Liver (tissue), 8 donors: ENCODE measurements at regions not wholly inside any gene's neighbourhood (a gene's known extent, or its start where the extent isn't known, plus 50 kb on each side); places are given as distances from the start of the nearest gene placed in this dataset.

Experiments used
- DNase-seq: peaks from one replicate; pipeline ENCODE4 v3.0.0-alpha.2; 2017; ENCODE audit warnings: low spot score
- H3K27ac ChIP-seq, 2 donors: one replicate each; pipeline ENCODE4 v1.7.0; 2013; ENCODE audit warnings: inconsistent platforms in 2 of 2, low read length in 2 of 2, control low read depth in 1 of 2, low read depth in 1 of 2, mild to moderate bottlenecking in 1 of 2
- H3K27me3 ChIP-seq, 4 donors: one replicate each; pipeline versions ENCODE4 v1.6.1 to v1.7.0; 2013; ENCODE audit warnings: low read length in 3 of 4, inconsistent platforms in 1 of 4, mild to moderate bottlenecking in 1 of 4, moderate library complexity in 1 of 4; ENCODE audit not compliant: control insufficient read depth in 4 of 4, insufficient read depth in 4 of 4
- H3K36me3 ChIP-seq, 4 donors: one replicate each; pipeline versions ENCODE4 v1.6.1 to v1.7.0; 2013; ENCODE audit warnings: low read length in 3 of 4, mild to moderate bottlenecking in 3 of 4, low read depth in 1 of 4, moderate library complexity in 1 of 4; ENCODE audit not compliant: control insufficient read depth in 4 of 4, insufficient read depth in 3 of 4
- H3K4me1 ChIP-seq, 4 donors: one replicate each; pipeline versions ENCODE4 v1.6.1 to v1.7.0; 2013; ENCODE audit warnings: low read length in 3 of 4, mild to moderate bottlenecking in 3 of 4, moderate library complexity in 1 of 4; ENCODE audit not compliant: control insufficient read depth in 4 of 4, insufficient read depth in 4 of 4
- H3K4me3 ChIP-seq, 3 donors: one replicate each; pipeline versions ENCODE4 v1.6.1 to v1.7.0; 2013; ENCODE audit warnings: low read length in 3 of 3, control low read depth in 1 of 3, low read depth in 1 of 3, mild to moderate bottlenecking in 1 of 3
- H3K9ac ChIP-seq, 2 donors: one replicate each; pipeline ENCODE4 v1.7.0; 2013; ENCODE audit warnings: low read length in 2 of 2, mild to moderate bottlenecking in 2 of 2, moderate library complexity in 2 of 2, control low read depth in 1 of 2, low read depth in 1 of 2
- H3K9me3 ChIP-seq, 4 donors: one replicate each; pipeline versions ENCODE4 v1.6.1 to v1.7.0; 2013; ENCODE audit warnings: low read length in 3 of 4; ENCODE audit not compliant: control insufficient read depth in 4 of 4
- ATF3 ChIP-seq: IDR thresholded peaks from 2 replicates; pipeline ENCODE4 v1.6.1; 2016; ENCODE audit warnings: antibody characterized with exemption
- CTCF ChIP-seq: fragments of 150-350 bp; IDR thresholded peaks from 2 replicates; pipeline ENCODE4 v1.5.1; 2017; ENCODE audit warnings: improper control_type of control experiment, low read depth, low read length; ENCODE audit not compliant: missing input control
- EGR1 ChIP-seq, 2 donors: IDR thresholded peaks; 2 replicates each; pipeline ENCODE4 v1.6.1; 2016 to 2018; ENCODE audit warnings: antibody characterized with exemption in 2 of 2, low read depth in 2 of 2
- FOXA1 ChIP-seq: IDR thresholded peaks from 2 replicates; pipeline ENCODE4 v1.6.1; 2016; ENCODE audit warnings: antibody characterized with exemption
- FOXA2 ChIP-seq: IDR thresholded peaks from 2 replicates; pipeline ENCODE4 v1.6.1; 2016; ENCODE audit warnings: antibody characterized with exemption
- GABPA ChIP-seq, 2 donors: IDR thresholded peaks in 1 of 2; conservative IDR thresholded peaks in 1 of 2; 2 replicates each; pipeline ENCODE4 v1.6.1; 2016; ENCODE audit warnings: antibody characterized with exemption in 2 of 2, mild to moderate bottlenecking in 1 of 2, moderate library complexity in 1 of 2
- HNF4A ChIP-seq, 2 donors: conservative IDR thresholded peaks; 2 replicates each; pipeline ENCODE4 v1.6.1; 2016; ENCODE audit warnings: antibody characterized with exemption in 2 of 2, mild to moderate bottlenecking in 2 of 2
- HNF4G ChIP-seq: IDR thresholded peaks from 2 replicates; pipeline ENCODE4 v1.6.1; 2016; ENCODE audit warnings: antibody characterized with exemption
- JUND ChIP-seq, 2 donors: IDR thresholded peaks; 2 replicates each; pipeline ENCODE4 v1.6.1; 2016; ENCODE audit warnings: antibody characterized with exemption in 2 of 2
- MAX ChIP-seq: IDR thresholded peaks from 2 replicates; pipeline ENCODE4 v1.6.1; 2016; ENCODE audit warnings: antibody characterized with exemption
- NR2F2 ChIP-seq: IDR thresholded peaks from 2 replicates; pipeline ENCODE4 v1.6.1; 2016; ENCODE audit warnings: antibody characterized with exemption
- RAD21 ChIP-seq, 2 donors: IDR thresholded peaks; 2 replicates each; pipeline ENCODE4 v1.6.1; 2016; ENCODE audit warnings: antibody characterized with exemption in 2 of 2, mild to moderate bottlenecking in 2 of 2
- REST ChIP-seq: IDR thresholded peaks from 2 replicates; pipeline ENCODE4 v1.6.1; 2016; ENCODE audit warnings: antibody characterized with exemption, mild to moderate bottlenecking
- RXRA ChIP-seq, 2 donors: IDR thresholded peaks; 2 replicates each; pipeline ENCODE4 v1.6.1; 2017 to 2018; ENCODE audit warnings: antibody characterized with exemption in 2 of 2, mild to moderate bottlenecking in 1 of 2
- SP1 ChIP-seq: IDR thresholded peaks from 2 replicates; pipeline ENCODE4 v1.6.1; 2018; ENCODE audit warnings: antibody characterized with exemption, mild to moderate bottlenecking
- TAF1 ChIP-seq: conservative IDR thresholded peaks from 2 replicates; pipeline ENCODE4 v1.6.1; 2016; ENCODE audit warnings: antibody characterized with exemption, mild to moderate bottlenecking
- YY1 ChIP-seq: IDR thresholded peaks from 2 replicates; pipeline ENCODE4 v1.6.1; 2016; ENCODE audit warnings: antibody characterized with exemption, mild to moderate bottlenecking
- ZBTB33 ChIP-seq: IDR thresholded peaks from 2 replicates; pipeline ENCODE4 v1.6.1; 2016; ENCODE audit warnings: antibody characterized with exemption
- WGBS: extraction: QIAGEN DNeasy Blood & Tissue Kit; methylation state at CpG from one replicate; pipeline ENCODE4 v1.1.7; 2013; 5-methylcytosine and 5-hydroxymethylcytosine counted together
- donor health status: healthy.
- donor health status: healthy.
- donor health status: healthy.
- donor health status: healthy.
- donor health status: healthy.

GRCh38 chr2:133927894-133928293, 326.0 kb upstream of the MGAT5 start:
- Histone ChIP-seq H3K9me3 (no peaks in the 10 kb centered on the region), H3K27me3 (peaks cover 0 to 3% (median 0%) of the 10 kb centered on the region in 4 donors), H3K36me3 (no peaks in the 10 kb centered on the region), H3K4me1 (no peaks in the 10 kb centered on the region), H3K4me3 (no peak overlapping the region), H3K27ac (no peak overlapping the region), H3K9ac (no peak overlapping the region)
- TF ChIP-seq RXRA (IDR thresholded peaks at IDR 0.05) (no peak), GABPA (IDR thresholded peaks at IDR 0.05 in 1 of 2, conservative IDR thresholded peaks at IDR 0.05 in 1 of 2) (no peak), HNF4G (no peak), ATF3 (no peak), MAX (no peak), TAF1 (no peak), FOXA1 (no peak), CTCF (no peak), EGR1 (IDR thresholded peaks at IDR 0.05; ENCODE audit: low read depth in 2 of 2) (no peak), HNF4A (conservative IDR thresholded peaks at IDR 0.05) (no peak), RAD21 (IDR thresholded peaks at IDR 0.05) (no peak), JUND (IDR thresholded peaks at IDR 0.05) (no peak), REST (no peak), FOXA2 (no peak), SP1 (no peak), ZBTB33 (no peak), YY1 (no peak), NR2F2 (no peak)
- WGBS, result 74% methylated on average over 2 of the region's 2 CpGs
- DNase-seq, result no peak

GRCh38 chr2:133936096-133936495, 317.8 kb upstream of the MGAT5 start:
- H3K27ac ChIP-seq, result no peak overlapping the region
- H3K4me1 ChIP-seq, result no peaks in the 10 kb centered on the region
- no peak for DNase-seq
- H3K9ac ChIP-seq, result no peak overlapping the region
- H3K27me3 ChIP-seq, result no peaks in the 10 kb centered on the region
- H3K4me3 ChIP-seq, result no peak overlapping the region
- no peaks in the 10 kb centered on the region for H3K9me3 ChIP-seq
- 82% methylated on average over 8 of the region's 8 CpGs for WGBS
- H3K36me3 ChIP-seq, result no peaks in the 10 kb centered on the region
- TF ChIP-seq MAX (no peak), HNF4A (conservative IDR thresholded peaks at IDR 0.05) (no peak), HNF4G (no peak), CTCF (no peak), GABPA (IDR thresholded peaks at IDR 0.05 in 1 of 2, conservative IDR thresholded peaks at IDR 0.05 in 1 of 2) (no peak), REST (no peak), FOXA2 (no peak), ATF3 (no peak), RXRA (IDR thresholded peaks at IDR 0.05) (no peak)
